ENCODE measurements at regions not wholly inside any gene's neighbourhood (a gene's known extent, or its start where the extent isn't known, plus 50 kb on each side); places are given as distances from the start of the nearest gene placed in this dataset.

- TF ChIP-seq REST (IDR thresholded peaks at IDR 0.05; ENCODE audit: insufficient read depth in 1 of 2, low read depth in 2 of 2, low read length in 2 of 2) (no peak), TAF1 (IDR thresholded peaks at IDR 0.05; ENCODE audit: borderline replicate concordance, insufficient read depth, low read length) (no peak)
Measured at GRCh38 chr9:118522093-118523028, 818.2 kb downstream of the TLR4 start.
